ENCODE measurements at regions not wholly inside any gene's neighbourhood (a gene's known extent, or its start where the extent isn't known, plus 50 kb on each side); places are given as distances from the start of the nearest gene placed in this dataset.

DNA sequence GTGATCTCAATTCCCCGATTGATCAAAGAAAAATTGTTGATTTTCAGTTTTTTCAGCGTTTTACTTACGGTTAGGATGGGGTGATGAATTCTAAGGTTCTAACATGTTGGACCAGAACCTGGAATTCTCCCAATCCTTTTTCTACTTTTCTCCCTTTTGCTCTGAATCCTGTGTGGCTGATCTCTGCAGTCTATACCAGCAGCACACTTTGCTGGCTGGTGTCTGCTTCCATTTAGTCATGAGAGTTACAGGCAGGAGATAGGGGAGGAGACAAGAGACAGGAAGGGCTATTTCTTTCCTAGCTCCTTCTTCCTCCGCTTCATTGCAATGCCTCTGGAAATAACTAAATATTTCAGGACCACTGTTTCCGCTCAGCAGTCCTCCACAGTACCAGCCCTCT, 623.9 kb downstream of the CENPC start:
- FAIRE-seq: no peak
- no peaks in the 10 kb centered on the region for H3K9me3 ChIP-seq (ENCODE audit: insufficient read depth, low read depth, low read length)
- no peak overlapping the region for H3K27ac Mint-ChIP-seq (ENCODE audit: unreplicated experiment)
- no peak overlapping the region for H3K4me3 ChIP-seq (ENCODE audit: insufficient read depth, low read depth, low read length)
- DNase-seq (ENCODE audit: low read depth): no peak
- H4K20me1 ChIP-seq (ENCODE audit: insufficient read depth, low read length): no peaks in the 10 kb centered on the region
- TF ChIP-seq CTCF (IDR thresholded peaks at IDR 0.05; ENCODE audit: insufficient read depth, low read depth, low read length) (no peak), EZH2 (IDR thresholded peaks at IDR 0.05; ENCODE audit: insufficient read depth, low read length) (no peak)
- no peaks in the 10 kb centered on the region for H3K9me3 Mint-ChIP-seq (ENCODE audit: unreplicated experiment)
- H3K9ac ChIP-seq (ENCODE audit: low read length): no peak overlapping the region
- H3K27me3 ChIP-seq (ENCODE audit: insufficient read depth, low read length): no peaks in the 10 kb centered on the region
- no peaks in the 10 kb centered on the region for H3K4me1 ChIP-seq (ENCODE audit: insufficient read depth, low read length)
- H3K27ac ChIP-seq (ENCODE audit: low read depth, low read length): no peak overlapping the region
- no peaks in the 10 kb centered on the region for H3K36me3 Mint-ChIP-seq (ENCODE audit: low read depth, unreplicated experiment)
- H3K79me2 ChIP-seq (ENCODE audit: insufficient read depth, low read length): no peaks in the 10 kb centered on the region
- H3K27me3 Mint-ChIP-seq (ENCODE audit: low read depth, unreplicated experiment): no peaks in the 10 kb centered on the region
- no peak overlapping the region for H2AFZ ChIP-seq (ENCODE audit: low read depth, low read length)
- no peaks in the 10 kb centered on the region for H3K36me3 ChIP-seq (ENCODE audit: insufficient read depth, low read length)
- no peak overlapping the region for H3K4me3 Mint-ChIP-seq (ENCODE audit: unreplicated experiment)
- peaks cover 22% of the 10 kb centered on the region for H3K4me1 Mint-ChIP-seq (ENCODE audit: low read depth, unreplicated experiment)
- no peak overlapping the region for H3K4me2 ChIP-seq (ENCODE audit: low read length)

- H4K20me1 ChIP-seq (ENCODE audit: insufficient read depth, low read length): no peaks in the 10 kb centered on the region
- Mint-ChIP-seq H3K9me3 (ENCODE audit: unreplicated experiment) (no peaks in the 10 kb centered on the region), H3K27ac (ENCODE audit: unreplicated experiment) (no peak overlapping the region), H3K36me3 (ENCODE audit: low read depth, unreplicated experiment) (no peaks in the 10 kb centered on the region), H3K27me3 (ENCODE audit: low read depth, unreplicated experiment) (no peaks in the 10 kb centered on the region), H3K4me1 (ENCODE audit: low read depth, unreplicated experiment) (peaks cover 22% of the 10 kb centered on the region), H3K4me3 (ENCODE audit: unreplicated experiment) (no peak overlapping the region)
- FAIRE-seq (no peak), DNase-seq (ENCODE audit: low read depth) (no peak)
- no peak overlapping the region for H3K9ac ChIP-seq (ENCODE audit: low read length)
- no peaks in the 10 kb centered on the region for H3K79me2 ChIP-seq (ENCODE audit: insufficient read depth, low read length)
- no peaks in the 10 kb centered on the region for H3K27me3 ChIP-seq (ENCODE audit: insufficient read depth, low read length)
- H3K4me3 ChIP-seq (ENCODE audit: insufficient read depth, low read depth, low read length): no peak overlapping the region
- no peak for TF ChIP-seq CTCF (IDR thresholded peaks at IDR 0.05; ENCODE audit: insufficient read depth, low read depth, low read length)
- TF ChIP-seq EZH2 (IDR thresholded peaks at IDR 0.05; ENCODE audit: insufficient read depth, low read length): no peak
- H3K36me3 ChIP-seq (ENCODE audit: insufficient read depth, low read length): no peaks in the 10 kb centered on the region
- H3K4me1 ChIP-seq (ENCODE audit: insufficient read depth, low read length): no peaks in the 10 kb centered on the region
- H3K27ac ChIP-seq (ENCODE audit: low read depth, low read length): no peak overlapping the region
- H3K4me2 ChIP-seq (ENCODE audit: low read length): no peak overlapping the region
- no peaks in the 10 kb centered on the region for H3K9me3 ChIP-seq (ENCODE audit: insufficient read depth, low read depth, low read length)
- no peak overlapping the region for H2AFZ ChIP-seq (ENCODE audit: low read depth, low read length)
These were observed 624.8 kb downstream of the CENPC start for GRCh38 chr4:66920514-66920913.

GRCh38 chr4:66911880-66912279, 633.4 kb downstream of the CENPC start:
- Histone ChIP-seq H3K9me3 (ENCODE audit: insufficient read depth, low read depth, low read length) (no peaks in the 10 kb centered on the region), H3K4me1 (ENCODE audit: insufficient read depth, low read length) (peaks cover 4% of the 10 kb centered on the region), H3K9ac (ENCODE audit: low read length) (no peak overlapping the region), H2AFZ (ENCODE audit: low read depth, low read length) (no peak overlapping the region), H3K27me3 (ENCODE audit: insufficient read depth, low read length) (no peaks in the 10 kb centered on the region), H3K27ac (ENCODE audit: low read depth, low read length) (peak overlapping the region; percentile 73), H3K79me2 (ENCODE audit: insufficient read depth, low read length) (no peaks in the 10 kb centered on the region), H3K4me3 (ENCODE audit: insufficient read depth, low read depth, low read length) (no peak overlapping the region), H4K20me1 (ENCODE audit: insufficient read depth, low read length) (no peaks in the 10 kb centered on the region), H3K36me3 (ENCODE audit: insufficient read depth, low read length) (no peaks in the 10 kb centered on the region), H3K4me2 (ENCODE audit: low read length) (peak overlapping the region; percentile 35)
- DNase-seq (ENCODE audit: low read depth) (peak; percentile 96), FAIRE-seq (no peak)
- H3K36me3 Mint-ChIP-seq (ENCODE audit: low read depth, unreplicated experiment): no peaks in the 10 kb centered on the region
- H3K9me3 Mint-ChIP-seq (ENCODE audit: unreplicated experiment): no peaks in the 10 kb centered on the region
- H3K4me3 Mint-ChIP-seq (ENCODE audit: unreplicated experiment): no peak overlapping the region
- peaks cover 18% of the 10 kb centered on the region for H3K4me1 Mint-ChIP-seq (ENCODE audit: low read depth, unreplicated experiment)
- TF ChIP-seq CTCF (IDR thresholded peaks at IDR 0.05; ENCODE audit: insufficient read depth, low read depth, low read length) (no peak), EZH2 (IDR thresholded peaks at IDR 0.05; ENCODE audit: insufficient read depth, low read length) (no peak)
- no peaks in the 10 kb centered on the region for H3K27me3 Mint-ChIP-seq (ENCODE audit: low read depth, unreplicated experiment)
- peak overlapping the region; percentile 78 for H3K27ac Mint-ChIP-seq (ENCODE audit: unreplicated experiment)

All from astrocyte (in vitro differentiated cells and primary cell).